Smooth muscle cell (in vitro differentiated cells): ENCODE measurements at regions not wholly inside any gene's neighbourhood (a gene's known extent, or its start where the extent isn't known, plus 50 kb on each side); places are given as distances from the start of the nearest gene placed in this dataset.
A peak's percentile ranks its signal among the peaks of the same experiment; 100 is the strongest.

Experiments
- DNase-seq: peaks from one replicate; lab custom pipeline; 2025; ENCODE audit not compliant: unreplicated experiment; lab: John Stamatoyannopoulos, UW
- H2AFZ ChIP-seq: fragments of 200-600 bp; sonication (generic); 2 replicates; pipeline ENCODE4 v1.6.0; 2016; ENCODE audit warnings: antibody characterized with exemption, low read depth, mild to moderate bottlenecking
- H3F3A ChIP-seq: fragments of 200-600 bp; sonication (generic); 2 replicates; pipeline ENCODE4 v1.6.0; 2017; ENCODE audit warnings: antibody characterized with exemption, low read depth
- H3K27ac ChIP-seq: fragments of 200-600 bp; sonication (generic); 2 replicates; pipeline ENCODE4 v1.5.1; 2016; ENCODE audit warnings: low read depth, mild to moderate bottlenecking
- H3K27me3 ChIP-seq: fragments of 200-600 bp; sonication (generic); 2 replicates; pipeline ENCODE4 v1.6.1; 2016; ENCODE audit warnings: low read depth, mild to moderate bottlenecking
- H3K36me3 ChIP-seq: fragments of 200-600 bp; sonication (generic); 2 replicates; pipeline ENCODE4 v1.5.1; 2016; ENCODE audit warnings: low read depth
- H3K4me1 ChIP-seq: fragments of 200-600 bp; sonication (generic); 2 replicates; pipeline ENCODE4 v1.5.1; 2016; ENCODE audit warnings: low read depth
- H3K4me2 ChIP-seq: fragments of 200-600 bp; sonication (generic); 2 replicates; pipeline ENCODE4 v1.6.0; 2016; ENCODE audit warnings: mild to moderate bottlenecking
- H3K4me3 ChIP-seq: fragments of 200-600 bp; sonication (generic); 2 replicates; pipeline ENCODE4 v1.5.1; 2016; ENCODE audit warnings: mild to moderate bottlenecking
- H3K79me2 ChIP-seq: fragments of 200-600 bp; sonication (generic); 2 replicates; pipeline ENCODE4 v1.6.0; 2016; ENCODE audit warnings: low read depth, mild to moderate bottlenecking
- H3K9ac ChIP-seq: fragments of 200-600 bp; sonication (generic); 2 replicates; pipeline ENCODE4 v1.6.0; 2016; ENCODE audit warnings: low read depth
- H3K9me3 ChIP-seq: fragments of 200-600 bp; sonication (generic); replicated peaks from 2 replicates; pipeline ENCODE4 v1.5.1; 2016; ENCODE audit warnings: low read depth
- H4K20me1 ChIP-seq: fragments of 200-600 bp; sonication (generic); 2 replicates; pipeline ENCODE4 v1.6.0; 2016; ENCODE audit warnings: low read depth
- CTCF ChIP-seq: fragments of 200-600 bp; sonication (generic); IDR thresholded peaks from 2 replicates; pipeline ENCODE4 v1.5.1; 2017; ENCODE audit warnings: borderline replicate concordance, mild to moderate bottlenecking, antibody characterized with exemption; ENCODE audit not compliant: insufficient read depth, poor library complexity, severe bottlenecking
- whole genome bisulfite sequencing: methylation state at CpG from one replicate; pipeline ENCODE4 v1.1.7; 2016; ENCODE audit warnings: low lambda C conversion rate; 5-methylcytosine and 5-hydroxymethylcytosine counted together

GRCh38 chr16:73265935-73266334 lies 218.0 kb upstream of the ZFHX3 start:
- no peak for DNase-seq
- Histone ChIP-seq H3K79me2 (no peaks in the 10 kb centered on the region), H3K4me3 (no peak overlapping the region), H3K9me3 (no peaks in the 10 kb centered on the region), H3K27me3 (no peaks in the 10 kb centered on the region), H3K27ac (no peak overlapping the region), H3K4me2 (no peak overlapping the region), H4K20me1 (no peaks in the 10 kb centered on the region), H3K9ac (no peak overlapping the region), H3K4me1 (no peaks in the 10 kb centered on the region), H2AFZ (no peak overlapping the region), H3K36me3 (no peaks in the 10 kb centered on the region), H3F3A (no peaks in the 10 kb centered on the region)
- no peak for TF ChIP-seq CTCF
- WGBS = 94% methylated on average over 5 of the region's 5 CpGs

- Histone ChIP-seq H3K27ac (no peak overlapping the region), H2AFZ (no peak overlapping the region), H4K20me1 (no peaks in the 10 kb centered on the region), H3K9me3 (no peaks in the 10 kb centered on the region), H3K4me1 (no peaks in the 10 kb centered on the region), H3K4me3 (no peak overlapping the region), H3K9ac (no peak overlapping the region), H3K79me2 (no peaks in the 10 kb centered on the region), H3K36me3 (no peaks in the 10 kb centered on the region), H3F3A (no peaks in the 10 kb centered on the region), H3K4me2 (no peak overlapping the region), H3K27me3 (no peaks in the 10 kb centered on the region)
- no peak for TF ChIP-seq CTCF
- WGBS = 91% methylated on average over 10 of the region's 10 CpGs
- no peak for DNase-seq
These were observed 217.4 kb upstream of the ZFHX3 start for GRCh38 chr16:73265124-73265837.

- Histone ChIP-seq H3K79me2 (no peaks in the 10 kb centered on the region), H3F3A (no peaks in the 10 kb centered on the region), H3K4me2 (no peak overlapping the region), H3K4me3 (no peak overlapping the region), H3K9me3 (no peaks in the 10 kb centered on the region), H3K4me1 (no peaks in the 10 kb centered on the region), H3K36me3 (no peaks in the 10 kb centered on the region), H2AFZ (no peak overlapping the region), H3K27ac (no peak overlapping the region), H3K27me3 (no peaks in the 10 kb centered on the region), H4K20me1 (no peaks in the 10 kb centered on the region), H3K9ac (no peak overlapping the region)
- no peak for DNase-seq
- 91% methylated on average over 2 of the region's 2 CpGs for WGBS
- no peak for TF ChIP-seq CTCF
These were observed 215.0 kb upstream of the ZFHX3 start for GRCh38 chr16:73262931-73263330.

DNA sequence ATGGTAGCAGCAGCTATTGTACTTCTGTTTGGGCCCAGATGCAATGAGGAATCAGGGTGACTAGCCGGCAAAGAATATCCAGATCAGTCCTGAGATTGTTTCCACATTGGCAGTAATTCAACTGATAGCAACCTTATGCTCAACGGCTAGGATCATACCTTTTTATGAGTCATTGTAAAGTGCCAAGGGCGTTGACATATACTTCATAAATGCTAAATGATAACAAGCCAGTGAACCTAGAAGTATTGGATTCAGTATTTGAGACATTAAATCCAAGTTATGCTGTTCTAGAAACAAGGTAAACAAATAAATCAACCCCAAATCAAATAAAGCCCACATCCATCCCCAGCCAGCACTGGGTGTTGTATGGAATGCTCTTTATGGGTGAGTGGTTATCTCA lies 207.1 kb upstream of the ZFHX3 start:
- WGBS = 68% methylated on average over 3 of the region's 3 CpGs
- Histone ChIP-seq H3K4me3 (no peak overlapping the region), H3K27me3 (no peaks in the 10 kb centered on the region), H2AFZ (no peak overlapping the region), H3K36me3 (no peaks in the 10 kb centered on the region), H3K4me1 (no peaks in the 10 kb centered on the region), H4K20me1 (no peaks in the 10 kb centered on the region), H3K4me2 (peak overlapping the region; percentile 42), H3K9ac (no peak overlapping the region), H3K27ac (peak overlapping the region; percentile 50), H3K79me2 (no peaks in the 10 kb centered on the region), H3F3A (no peaks in the 10 kb centered on the region), H3K9me3 (no peaks in the 10 kb centered on the region)
- TF ChIP-seq CTCF = no peak
- DNase-seq = no peak
